H9 (cell line): ENCODE measurements at regions not wholly inside any gene's neighbourhood (a gene's known extent, or its start where the extent isn't known, plus 50 kb on each side); places are given as distances from the start of the nearest gene placed in this dataset.

Experiments used
- DNase-seq: peaks from one replicate; pipeline ENCODE4 v3.0.0-alpha.2; 2017
- H2AFZ ChIP-seq: one replicate; pipeline ENCODE4 v1.6.1; 2013; ENCODE audit warnings: mild to moderate bottlenecking, low read length, control low read depth, moderate library complexity
- H2AK5ac ChIP-seq: 2 replicates; pipeline ENCODE4 v1.6.1; 2013; ENCODE audit warnings: low read length, control low read depth, mixed read lengths; ENCODE audit not compliant: insufficient read length
- H2BK120ac ChIP-seq: one replicate; pipeline ENCODE4 v1.6.1; 2013; ENCODE audit warnings: low read depth, mild to moderate bottlenecking, low read length, control low read depth, inconsistent platforms; ENCODE audit not compliant: poor library complexity, severe bottlenecking
- H2BK12ac ChIP-seq: 2 replicates; pipeline ENCODE4 v1.6.1; 2013; ENCODE audit warnings: low read length, control low read depth, mixed read lengths, low read depth; ENCODE audit not compliant: insufficient read length
- H2BK15ac ChIP-seq: 2 replicates; pipeline ENCODE4 v1.6.1; 2013; ENCODE audit warnings: low read depth, low read length, control low read depth
- H2BK20ac ChIP-seq: one replicate; pipeline ENCODE4 v1.6.1; 2013; ENCODE audit warnings: low read depth, mild to moderate bottlenecking, low read length, control low read depth, inconsistent platforms; ENCODE audit not compliant: poor library complexity, severe bottlenecking
- H2BK5ac ChIP-seq: 2 replicates; pipeline ENCODE4 v1.6.1; 2013; ENCODE audit warnings: low read length, control low read depth, mixed read lengths; ENCODE audit not compliant: insufficient read length
- H3K14ac ChIP-seq: 2 replicates; pipeline ENCODE4 v1.6.1; 2013; ENCODE audit warnings: low read length, control low read depth; ENCODE audit not compliant: insufficient read depth
- H3K18ac ChIP-seq: 2 replicates; pipeline ENCODE4 v1.6.1; 2013; ENCODE audit warnings: low read depth, mild to moderate bottlenecking, mixed read lengths, low read length, control low read depth; ENCODE audit not compliant: insufficient read length
- H3K23ac ChIP-seq: 2 replicates; pipeline ENCODE4 v1.6.1; 2013; ENCODE audit warnings: low read length, control low read depth, mixed read lengths, low read depth; ENCODE audit not compliant: insufficient read length
- H3K23me2 ChIP-seq: 2 replicates; pipeline ENCODE4 v1.6.1; 2013; ENCODE audit warnings: low read depth, mild to moderate bottlenecking, mixed read lengths, low read length, control low read depth; ENCODE audit not compliant: insufficient read length, poor library complexity, severe bottlenecking
- H3K27ac ChIP-seq: 2 replicates; pipeline ENCODE4 v1.5.1; 2013; ENCODE audit warnings: low read length, control low read depth, mixed read lengths, low read depth; ENCODE audit not compliant: insufficient read length
- H3K27me3 ChIP-seq: 2 replicates; pipeline ENCODE4 v1.6.1; 2013; ENCODE audit warnings: low read length, control low read depth, inconsistent platforms; ENCODE audit not compliant: insufficient read depth
- H3K4ac ChIP-seq: 2 replicates; pipeline ENCODE4 v1.6.1; 2013; ENCODE audit warnings: low read depth, mild to moderate bottlenecking, control low read depth, inconsistent platforms, low read length, moderate library complexity
- H3K4me1 ChIP-seq: 2 replicates; pipeline ENCODE4 v1.6.1; 2013; ENCODE audit warnings: low read length, control low read depth, inconsistent platforms; ENCODE audit not compliant: insufficient read depth
- H3K4me2 ChIP-seq: 2 replicates; pipeline ENCODE4 v1.6.1; 2013; ENCODE audit warnings: low read length, control low read depth, mixed read lengths; ENCODE audit not compliant: insufficient read length, insufficient read depth
- H3K56ac ChIP-seq: 2 replicates; pipeline ENCODE4 v1.6.1; 2013; ENCODE audit warnings: low read depth, mild to moderate bottlenecking, mixed read lengths, low read length, control low read depth; ENCODE audit not compliant: insufficient read length
- H3K79me1 ChIP-seq: 2 replicates; pipeline ENCODE4 v1.6.1; 2013; ENCODE audit warnings: low read depth, mild to moderate bottlenecking, moderate library complexity, low read length, control low read depth, inconsistent platforms; ENCODE audit not compliant: insufficient read depth, poor library complexity, severe bottlenecking
- H3K79me2 ChIP-seq: 2 replicates; pipeline ENCODE4 v1.6.1; 2013; ENCODE audit warnings: low read length, control low read depth, inconsistent platforms; ENCODE audit not compliant: insufficient read depth
- H3K9ac ChIP-seq: 2 replicates; pipeline ENCODE4 v1.6.1; 2013; ENCODE audit warnings: low read length, control low read depth, mixed read lengths; ENCODE audit not compliant: insufficient read length; ENCODE audit errors: extremely low read depth
- H3K9me3 ChIP-seq: one replicate; pipeline ENCODE4 v1.6.1; 2013; ENCODE audit warnings: low read depth, low read length, inconsistent platforms; ENCODE audit not compliant: control insufficient read depth
- H3T11ph ChIP-seq: one replicate; pipeline ENCODE4 v1.6.1; 2013; ENCODE audit warnings: mild to moderate bottlenecking, low read length, control low read depth, inconsistent platforms
- H4K20me1 ChIP-seq: one replicate; pipeline ENCODE4 v1.6.1; 2013; ENCODE audit not compliant: control insufficient read depth, insufficient read length, insufficient read depth
- H4K5ac ChIP-seq: 2 replicates; pipeline ENCODE4 v1.6.1; 2013; ENCODE audit warnings: low read depth, mild to moderate bottlenecking, mixed read lengths, low read length, control low read depth; ENCODE audit not compliant: insufficient read length
- H4K8ac ChIP-seq: replicated peaks from 2 replicates; pipeline ENCODE4 v1.6.1; 2013; ENCODE audit warnings: low read length, control low read depth, mixed read lengths, low read depth; ENCODE audit not compliant: insufficient read length
- H4K91ac ChIP-seq: 2 replicates; pipeline ENCODE4 v1.6.1; 2013; ENCODE audit warnings: low read depth, mild to moderate bottlenecking, moderate library complexity, mixed read lengths, low read length, control low read depth; ENCODE audit not compliant: insufficient read length
- H3K27ac Mint-ChIP-seq, 3 experiments: 2 replicates in 2 of 3; 3 replicates in 1 of 3; pipeline ENCODE4 v1.8.0; 2020 to 2021; ENCODE audit warnings: mixed read lengths in 3 of 3, mild to moderate bottlenecking in 1 of 3, moderate library complexity in 1 of 3
- H3K27me3 Mint-ChIP-seq: 2 replicates; pipeline ENCODE4 v1.8.0; 2021; ENCODE audit warnings: low read depth, mild to moderate bottlenecking, moderate library complexity, mixed read lengths
- H3K36me3 Mint-ChIP-seq, 3 experiments: 2 replicates in 2 of 3; 3 replicates in 1 of 3; pipeline ENCODE4 v1.8.0; 2020 to 2021; ENCODE audit warnings: low read depth in 3 of 3, mixed read lengths in 3 of 3; ENCODE audit not compliant: insufficient read depth in 1 of 3
- H3K4me1 Mint-ChIP-seq, 2 experiments: 2 replicates each; pipeline ENCODE4 v1.8.0; 2020; ENCODE audit warnings: mixed read lengths in 2 of 2
- H3K4me3 Mint-ChIP-seq, 2 experiments: 2 replicates in 1 of 2; 3 replicates in 1 of 2; pipeline ENCODE4 v1.8.0; 2020 to 2021; ENCODE audit warnings: mild to moderate bottlenecking in 2 of 2, mixed read lengths in 2 of 2, moderate library complexity in 1 of 2
- H3K9me3 Mint-ChIP-seq, 2 experiments: 2 replicates in 1 of 2; 3 replicates in 1 of 2; pipeline ENCODE4 v1.8.0; 2020; ENCODE audit warnings: mild to moderate bottlenecking in 2 of 2, mixed read lengths in 2 of 2, moderate library complexity in 1 of 2
- CTCF ChIP-seq: fragments of 200-600 bp; sonication (generic); conservative IDR thresholded peaks from 3 replicates; pipeline ENCODE4 v1.8.0; 2021; ENCODE audit warnings: antibody characterized with exemption, mild to moderate bottlenecking
- WGBS: extraction: QIAGEN DNeasy Blood & Tissue Kit; methylation state at CpG from one replicate; pipeline ENCODE4 v1.1.7; 2013; ENCODE audit warnings: missing lambda C conversion rate, low lambda C conversion rate, mixed read lengths; ENCODE audit not compliant: insufficient read length; ENCODE audit errors: extremely low coverage; 5-methylcytosine and 5-hydroxymethylcytosine counted together

DNA sequence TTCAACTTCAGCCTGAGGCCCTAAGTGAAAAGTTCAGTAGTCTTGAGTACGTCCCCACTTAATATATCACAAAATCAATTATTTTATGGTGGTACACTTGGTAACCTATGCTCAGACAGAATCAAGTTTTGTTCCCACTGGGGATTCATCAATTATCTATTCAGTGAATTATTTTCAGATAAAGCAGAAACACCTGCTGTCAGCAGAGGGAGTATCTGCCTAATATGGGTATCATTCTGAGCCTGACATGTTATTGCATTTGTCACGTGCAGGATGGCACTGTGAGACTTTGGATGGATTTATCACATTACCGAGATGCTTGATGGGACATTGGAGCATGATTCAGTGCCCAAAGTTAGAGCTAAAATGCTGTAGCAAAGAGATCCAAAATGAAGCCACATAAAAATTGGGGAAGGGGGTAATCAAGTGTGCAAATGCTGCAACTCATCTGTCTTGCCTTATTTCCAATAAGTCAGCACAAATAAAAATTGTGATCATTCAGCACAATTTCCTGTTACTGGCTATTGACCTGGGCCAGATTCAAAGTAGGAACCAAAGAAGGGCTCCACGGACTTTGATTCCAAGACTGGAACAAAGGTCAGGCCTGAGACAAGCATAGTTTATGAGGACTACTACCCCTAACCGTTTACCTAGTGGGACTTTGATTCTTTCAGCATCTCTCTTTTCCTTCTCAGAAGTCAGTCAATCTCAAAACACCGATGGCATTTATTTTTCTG, 657.6 kb downstream of the LMO4 start:
- Histone ChIP-seq H3K4me2 (no peak overlapping the region), H3T11ph (no peak overlapping the region), H3K4ac (no peak overlapping the region), H3K9ac (no peak overlapping the region), H2BK120ac (no peak overlapping the region), H2AK5ac (no peak overlapping the region), H3K79me2 (no peaks in the 10 kb centered on the region), H4K8ac (no peak overlapping the region), H2AFZ (no peak overlapping the region), H3K23ac (no peak overlapping the region), H4K91ac (no peak overlapping the region), H3K56ac (no peak overlapping the region), H3K14ac (no peak overlapping the region), H3K23me2 (no peaks in the 10 kb centered on the region), H2BK20ac (no peak overlapping the region), H2BK15ac (no peak overlapping the region), H2BK12ac (no peak overlapping the region), H2BK5ac (no peak overlapping the region), H3K27ac (no peak overlapping the region), H3K9me3 (no peaks in the 10 kb centered on the region), H3K79me1 (no peaks in the 10 kb centered on the region), H4K20me1 (no peaks in the 10 kb centered on the region), H4K5ac (no peak overlapping the region), H3K4me1 (no peaks in the 10 kb centered on the region), H3K18ac (no peak overlapping the region), H3K27me3 (no peaks in the 10 kb centered on the region)
- Mint-ChIP-seq H3K9me3 (no peaks in the 10 kb centered on the region), H3K27ac (no peak overlapping the region; a peak in 1 of 7 replicates), H3K36me3 (no peaks in the 10 kb centered on the region), H3K4me1 (peaks cover 3 to 7% of the 10 kb centered on the region in 2 experiments; a peak in 3 of 4 replicates), H3K27me3 (peaks cover 3% of the 10 kb centered on the region; the same call in 1 of the 2 replicates), H3K4me3 (no peak overlapping the region)
- 0 out of 3 replicates have a peak, but pooled peaks have one; percentile 18 for TF ChIP-seq CTCF
- no peak for DNase-seq
- WGBS = no CpG with 5 or more reads among the region's 6 CpGs
